Heart left ventricle (tissue), 13 donors: ENCODE measurements at regions not wholly inside any gene's neighbourhood (a gene's known extent, or its start where the extent isn't known, plus 50 kb on each side); places are given as distances from the start of the nearest gene placed in this dataset.

Experiments
- CTCF ChIP-seq, 12 donors: fragments of 200-600 bp; sonication (generic) in 4 of 12; IDR thresholded peaks; one replicate each; pipeline versions ENCODE4 v1.5.0 to v1.8.0; 2018 to 2022; ENCODE audit warnings: antibody characterized with exemption in 12 of 12, mild to moderate bottlenecking in 5 of 12
- POLR2A ChIP-seq, 2 donors: fragments of 450-650 bp; IDR thresholded peaks; one replicate each; pipeline ENCODE4 v1.6.1; 2017; ENCODE audit warnings: antibody characterized with exemption in 2 of 2, mild to moderate bottlenecking in 2 of 2, moderate library complexity in 2 of 2
- donor health status: ischemic (EF 13 %, LVEDD 7.1; RV severe dilation, severe dysfunction).
- donor health status: DM: no; HTN: yes; CAD: no.
- donor health status: DM: no; HTN: no; CAD: no.
- donor health status: ischemic (EF 25% LVEDD 6.9; RV normal size, moderate dysfunction).
- donor health status: ischemic (EF 25% LVEDD 5.7; RV mildly dilated, moderate dysfunction).
- donor health status: ischemic (EF 35%, LVEDD 5.7; RV mildly dilated, moderate dysfunction).
- donor health status: nonischemic (EF 11% LVEDD 7.7; RV severe dilation, severe dysfunction).
- donor health status: DM: yes; HTN: yes; CAD: no.
- donor health status: PGD.
- donor health status: ischemic (EF 29% LVEDD 5.4; RV normal size, mild dysfunction).
- donor health status: nonischemic (EF 23%, LVEDD 6.1; RV moderate dilation, normal function).

GRCh38 chr3:107220538-107220937 lies 156.7 kb upstream of the CCDC54 start:
- no peak for TF ChIP-seq CTCF (IDR thresholded peaks at IDR 0.05)
- no peak for TF ChIP-seq POLR2A (IDR thresholded peaks at IDR 0.05)
